Keratinocyte (primary cell): ENCODE measurements at regions not wholly inside any gene's neighbourhood (a gene's known extent, or its start where the extent isn't known, plus 50 kb on each side); places are given as distances from the start of the nearest gene placed in this dataset.

Experiments
- CTCF ChIP-seq, 3 experiments: IDR thresholded peaks in 1 of 3; conservative IDR thresholded peaks in 1 of 3; optimal IDR thresholded peaks in 1 of 3; 2 replicates in 2 of 3; 3 replicates in 1 of 3; pipeline versions ENCODE3 to v1.5.1; 2011; ENCODE audit warnings: low read length in 3 of 3, mild to moderate bottlenecking in 3 of 3, moderate library complexity in 2 of 3, control low read depth in 1 of 3, inconsistent platforms in 1 of 3; ENCODE audit not compliant: insufficient read depth in 2 of 3; ENCODE audit errors: extremely low read depth in 1 of 3
- EZH2 ChIP-seq: IDR thresholded peaks from one replicate; pipeline ENCODE4 v1.6.1; 2012; ENCODE audit warnings: inconsistent platforms, mild to moderate bottlenecking, low read length, moderate library complexity

- TF ChIP-seq CTCF (optimal IDR thresholded peaks at IDR 0.05 in 1 of 3, IDR thresholded peaks at IDR 0.05 in 1 of 3, conservative IDR thresholded peaks at IDR 0.05 in 1 of 3; ENCODE audit: extremely low read depth in 1 of 3, insufficient read depth in 2 of 3, low read length in 3 of 3): no peak
- TF ChIP-seq EZH2: no peak
Measured at GRCh38 chr12:33671676-33672075, 232.1 kb upstream of the SYT10 start.
